Transverse colon (tissue), 4 donors: ENCODE measurements at regions not wholly inside any gene's neighbourhood (a gene's known extent, or its start where the extent isn't known, plus 50 kb on each side); places are given as distances from the start of the nearest gene placed in this dataset.

Experiments
- DNase-seq: peaks from one replicate; pipeline ENCODE4 v3.0.0-alpha.2; 2019
- H3K27ac ChIP-seq, 4 donors: fragments of 200-600 bp; sonication (generic); 2 replicates each; pipeline ENCODE4 v1.5.1; 2016 to 2018; ENCODE audit warnings: inconsistent platforms in 4 of 4
- H3K27me3 ChIP-seq: fragments of 200-600 bp; sonication (generic); 2 replicates; pipeline ENCODE4 v1.5.1; 2017; ENCODE audit warnings: inconsistent platforms
- H3K36me3 ChIP-seq, 4 donors: fragments of 200-600 bp; sonication (generic); 2 replicates each; pipeline ENCODE4 v1.5.1; 2017 to 2019; ENCODE audit warnings: inconsistent platforms in 4 of 4
- H3K4me1 ChIP-seq, 4 donors: fragments of 200-600 bp; sonication (generic); 2 replicates each; pipeline ENCODE4 v1.5.1; 2017 to 2020; ENCODE audit warnings: inconsistent platforms in 4 of 4
- H3K4me3 ChIP-seq, 4 donors: fragments of 200-600 bp; sonication (generic); 1 replicate in 1 of 4; 2 replicates in 3 of 4; pipeline versions ENCODE4 v1.5.1 to v1.6.1; 2017 to 2019; ENCODE audit warnings: inconsistent platforms in 4 of 4
- H3K9me3 ChIP-seq, 2 donors: fragments of 200-600 bp; sonication (generic); 2 replicates each; pipeline ENCODE4 v1.5.1; 2017 to 2019; ENCODE audit warnings: inconsistent platforms in 2 of 2
- CTCF ChIP-seq, 5 experiments: fragments of 200-600 bp in 3 of 5; fragments of 450-650 bp in 2 of 5; sonication (generic) in 3 of 5; IDR thresholded peaks; 1 replicate in 2 of 5; 2 replicates in 3 of 5; pipeline ENCODE4 v1.5.1; 2016 to 2017; ENCODE audit warnings: antibody characterized with exemption in 5 of 5, inconsistent platforms in 3 of 5, mild to moderate bottlenecking in 2 of 5, moderate library complexity in 1 of 5
- EP300 ChIP-seq: sonication (generic); formaldehyde crosslinking; IDR thresholded peaks from one replicate; pipeline ENCODE4 v1.6.1; 2017; ENCODE audit warnings: antibody characterized with exemption, low read depth
- POLR2A ChIP-seq: fragments of 450-650 bp; IDR thresholded peaks from one replicate; pipeline ENCODE4 v1.6.1; 2016; ENCODE audit warnings: antibody characterized with exemption, mild to moderate bottlenecking, moderate library complexity
- POLR2AphosphoS5 ChIP-seq, 3 donors: sonication (generic); formaldehyde crosslinking; IDR thresholded peaks; one replicate each; pipeline ENCODE4 v1.6.1; 2016; ENCODE audit warnings: antibody characterized with exemption in 3 of 3
- WGBS, 2 donors: methylation state at CpG; one replicate each; pipeline ENCODE4 v1.1.5; 2018; ENCODE audit warnings: low coverage in 1 of 2; 5-methylcytosine and 5-hydroxymethylcytosine counted together
- in situ Hi-C, 4 donors: fragments of 200-750 bp; cut with MboI; loops; one replicate each; pipeline versions ENCODE4 v1.15.0 to v1.15.1; 2017; ENCODE audit warnings: low sequenced_read_pairs in 3 of 4, low pct_ligation_motif_present in 1 of 4, low pct_unique_long_range_greater_than_20kb in 1 of 4
- intact Hi-C: fragments of 100-400 bp; cut with DNase I; formaldehyde crosslinking; loops from one replicate; pipeline ENCODE4 v1.15.1; 2023; ENCODE audit warnings: low total_unique reads

- 71 to 75% methylated on average over 1 of the region's 1 CpG for WGBS, 2 donors
- in situ Hi-C loops, result no loop called here
- Histone ChIP-seq H3K4me3 (no peak overlapping the region), H3K36me3 (no peaks in the 10 kb centered on the region), H3K9me3 (no peaks in the 10 kb centered on the region), H3K27ac (no peak overlapping the region), H3K4me1 (no peaks in the 10 kb centered on the region), H3K27me3 (peaks cover 9% of the 10 kb centered on the region)
- TF ChIP-seq CTCF (IDR thresholded peaks at IDR 0.05), result no peak
- TF ChIP-seq EP300, result no peak
- intact Hi-C loops, result no loop called here
- DNase-seq, result no peak
These were observed 96.2 kb downstream of the EMX2 start for GRCh38 chr10:117638664-117639200.

- Histone ChIP-seq H3K27ac (no peak overlapping the region), H3K4me3 (no peak overlapping the region), H3K27me3 (peaks cover 12% of the 10 kb centered on the region), H3K36me3 (no peaks in the 10 kb centered on the region), H3K4me1 (no peaks in the 10 kb centered on the region), H3K9me3 (no peaks in the 10 kb centered on the region)
- DNase-seq, result no peak
- in situ Hi-C loops, result no loop called here
- TF ChIP-seq POLR2A (no peak), POLR2AphosphoS5 (IDR thresholded peaks at IDR 0.05) (no peak), EP300 (no peak), CTCF (IDR thresholded peaks at IDR 0.05) (no peak)
- intact Hi-C loops, result no loop called here
- WGBS, 2 donors, result 33 to 40% methylated on average over 1 of the region's 1 CpG
These were observed 97.9 kb downstream of the EMX2 start for GRCh38 chr10:117640406-117640805.

GRCh38 chr10:117646718-117647117 is 104.2 kb downstream of the EMX2 start:
- H3K27me3 ChIP-seq, result peaks cover 8% of the 10 kb centered on the region
- no peaks in the 10 kb centered on the region for H3K36me3 ChIP-seq
- H3K4me1 ChIP-seq, result no peaks in the 10 kb centered on the region
- H3K4me3 ChIP-seq, result no peak overlapping the region
- in situ Hi-C loops, result no loop called here
- no peak for DNase-seq
- H3K27ac ChIP-seq, result no peak overlapping the region
- no peaks in the 10 kb centered on the region for H3K9me3 ChIP-seq
- TF ChIP-seq EP300 (no peak), POLR2AphosphoS5 (IDR thresholded peaks at IDR 0.05) (no peak), POLR2A (no peak), CTCF (IDR thresholded peaks at IDR 0.05) (no peak)
- 79 to 95% methylated on average over 4 to 5 of the region's 5 CpGs for WGBS, 2 donors
- intact Hi-C loops, result no loop called here

GRCh38 chr10:117647306-117647705 is 104.8 kb downstream of the EMX2 start:
- H3K27ac ChIP-seq, result no peak overlapping the region
- intact Hi-C loops (no loop called here), in situ Hi-C loops (no loop called here)
- H3K4me3 ChIP-seq, result no peak overlapping the region
- H3K36me3 ChIP-seq, result no peaks in the 10 kb centered on the region
- peaks cover 8% of the 10 kb centered on the region for H3K27me3 ChIP-seq
- 71 to 83% methylated on average over 1 to 6 of the region's 6 CpGs for WGBS, 2 donors
- no peak for TF ChIP-seq EP300
- no peak for TF ChIP-seq POLR2AphosphoS5 (IDR thresholded peaks at IDR 0.05)
- TF ChIP-seq POLR2A, result no peak
- no peak for TF ChIP-seq CTCF (IDR thresholded peaks at IDR 0.05)
- no peak for DNase-seq
- no peaks in the 10 kb centered on the region for H3K9me3 ChIP-seq
- H3K4me1 ChIP-seq, result no peaks in the 10 kb centered on the region
